SK-N-SH treated with all-trans-retinoic acid at 6 μM for 48 hours (cell line): ENCODE measurements at regions not wholly inside any gene's neighbourhood (a gene's known extent, or its start where the extent isn't known, plus 50 kb on each side); places are given as distances from the start of the nearest gene placed in this dataset.

Experiments used
- CREB5 ChIP-seq: fragments of 250-450 bp; sonication (Bioruptor Pico); IDR thresholded peaks from 2 replicates; pipeline ENCODE4 v1.5.1; 2020; ENCODE audit warnings: low read depth, mild to moderate bottlenecking, moderate library complexity
- ZNF70 ChIP-seq: fragments of 450-650 bp; formaldehyde crosslinking; IDR thresholded peaks from 2 replicates; pipeline ENCODE4 v1.5.0; 2020; ENCODE audit warnings: mild to moderate bottlenecking, moderate library complexity

- TF ChIP-seq ZNF70 (CRISPR knock-in tag) (no peak), CREB5 (CRISPR knock-in tag) (no peak)
Observed at GRCh38 chr10:35827783-35828182, 185.7 kb upstream of the FZD8 start.
